ENCODE measurements at regions not wholly inside any gene's neighbourhood (a gene's known extent, or its start where the extent isn't known, plus 50 kb on each side); places are given as distances from the start of the nearest gene placed in this dataset.

- TF ChIP-seq POLR2AphosphoS5 (IDR thresholded peaks at IDR 0.05; ENCODE audit: low read depth, low read length), result no peak
- no peak for TF ChIP-seq CTCF (IDR thresholded peaks at IDR 0.05 in 2 of 3, conservative IDR thresholded peaks at IDR 0.05 in 1 of 3; ENCODE audit: borderline replicate concordance in 1 of 3, insufficient read depth in 1 of 3, low read depth in 2 of 3, low read length in 2 of 3)
- TF ChIP-seq SRF (IDR thresholded peaks at IDR 0.05; ENCODE audit: low read depth), result no peak
- TF ChIP-seq SP1 (IDR thresholded peaks at IDR 0.05; ENCODE audit: low read depth), result no peak
- TF ChIP-seq EGR1 (IDR thresholded peaks at IDR 0.05; ENCODE audit: low read depth), result no peak
- TF ChIP-seq MAX (IDR thresholded peaks at IDR 0.05), result no peak
- no peak for TF ChIP-seq EZH2phosphoT487 (IDR thresholded peaks at IDR 0.05; ENCODE audit: borderline replicate concordance)
- TF ChIP-seq REST (IDR thresholded peaks at IDR 0.05; ENCODE audit: low read depth), result no peak
These were observed 2291.5 kb downstream of the PCDH9 start for GRCh38 chr13:64938660-64939059.

Data from HCT116 (cell line).